ENCODE measurements at regions not wholly inside any gene's neighbourhood (a gene's known extent, or its start where the extent isn't known, plus 50 kb on each side); places are given as distances from the start of the nearest gene placed in this dataset.

GRCh38 chr21:34255073-34255472 is 108.7 kb upstream of the KCNE2 start:
- peaks cover 7% of the 10 kb centered on the region for H3K9me3 ChIP-seq
- ATAC-seq (ENCODE audit: insufficient number of reproducible peaks, low FRiP score, low read depth) (no peak), DNase-seq (ENCODE audit: low spot score) (no peak)
- H3K27ac ChIP-seq: no peak overlapping the region
- H3K4me3 ChIP-seq: no peak overlapping the region
- H3K4me1 ChIP-seq (ENCODE audit: control insufficient read depth in 1 of 2, low read depth in 2 of 2): no peaks in the 10 kb centered on the region
- H3K36me3 ChIP-seq: no peaks in the 10 kb centered on the region
- TF ChIP-seq CTCF (IDR thresholded peaks at IDR 0.05): no peak
- H3K27me3 ChIP-seq (replicated peaks; ENCODE audit: insufficient read depth): no peaks in the 10 kb centered on the region

GRCh38 chr21:34260277-34261008 is 103.4 kb upstream of the KCNE2 start:
- Histone ChIP-seq H3K9me3 (peaks cover 2% of the 10 kb centered on the region), H3K4me3 (no peak overlapping the region), H3K27ac (no peak overlapping the region), H3K27me3 (replicated peaks; ENCODE audit: insufficient read depth) (no peaks in the 10 kb centered on the region), H3K4me1 (ENCODE audit: control insufficient read depth in 1 of 2, low read depth in 2 of 2) (peaks cover 10 to 23% of the 10 kb centered on the region in 2 donors), H3K36me3 (no peaks in the 10 kb centered on the region)
- DNase-seq (ENCODE audit: low spot score) (no peak), ATAC-seq (ENCODE audit: insufficient number of reproducible peaks, low FRiP score, low read depth) (no peak)
- TF ChIP-seq CTCF (IDR thresholded peaks at IDR 0.05): no peak

GRCh38 chr21:34261841-34262468 is 101.9 kb upstream of the KCNE2 start:
- TF ChIP-seq CTCF (IDR thresholded peaks at IDR 0.05): no peak
- H3K27me3 ChIP-seq (replicated peaks; ENCODE audit: insufficient read depth): no peaks in the 10 kb centered on the region
- H3K36me3 ChIP-seq: no peaks in the 10 kb centered on the region
- H3K9me3 ChIP-seq: no peaks in the 10 kb centered on the region
- DNase-seq (ENCODE audit: low spot score) (no peak), ATAC-seq (ENCODE audit: insufficient number of reproducible peaks, low FRiP score, low read depth) (no peak)
- peak overlapping the region; percentile 46 to 64 for H3K27ac ChIP-seq
- peak overlapping the region; percentile 11 for H3K4me3 ChIP-seq
- peaks cover 10 to 23% of the 10 kb centered on the region in 2 donors for H3K4me1 ChIP-seq (ENCODE audit: control insufficient read depth in 1 of 2, low read depth in 2 of 2)

GRCh38 chr21:34262469-34262845 is 101.3 kb upstream of the KCNE2 start:
- peak overlapping the region; percentile 11 for H3K4me3 ChIP-seq
- H3K36me3 ChIP-seq: no peaks in the 10 kb centered on the region
- TF ChIP-seq CTCF (IDR thresholded peaks at IDR 0.05): no peak
- ATAC-seq (ENCODE audit: insufficient number of reproducible peaks, low FRiP score, low read depth) (no peak), DNase-seq (ENCODE audit: low spot score) (no peak)
- H3K27ac ChIP-seq: peak overlapping the region; percentile 46 to 64
- H3K27me3 ChIP-seq (replicated peaks; ENCODE audit: insufficient read depth): no peaks in the 10 kb centered on the region
- H3K9me3 ChIP-seq: no peaks in the 10 kb centered on the region
- peaks cover 10 to 27% of the 10 kb centered on the region in 2 donors for H3K4me1 ChIP-seq (ENCODE audit: control insufficient read depth in 1 of 2, low read depth in 2 of 2)

GRCh38 chr21:34263629-34264028 is 100.2 kb upstream of the KCNE2 start:
- no peaks in the 10 kb centered on the region for H3K27me3 ChIP-seq (replicated peaks; ENCODE audit: insufficient read depth)
- H3K4me1 ChIP-seq (ENCODE audit: control insufficient read depth in 1 of 2, low read depth in 2 of 2): peaks cover 10 to 27% of the 10 kb centered on the region in 2 donors
- no peak overlapping the region for H3K4me3 ChIP-seq
- no peak for TF ChIP-seq CTCF (IDR thresholded peaks at IDR 0.05)
- no peaks in the 10 kb centered on the region for H3K36me3 ChIP-seq
- DNase-seq (ENCODE audit: low spot score): no peak
- ATAC-seq (ENCODE audit: insufficient number of reproducible peaks, low FRiP score, low read depth): no peak
- no peak overlapping the region for H3K27ac ChIP-seq
- H3K9me3 ChIP-seq: no peaks in the 10 kb centered on the region

All from thoracic aorta (tissue), 2 donors.